HG03280 (cell line): ENCODE measurements at regions not wholly inside any gene's neighbourhood (a gene's known extent, or its start where the extent isn't known, plus 50 kb on each side); places are given as distances from the start of the nearest gene placed in this dataset.
"Not testable (repeated sequence)": the region's sequence is repeated elsewhere in the genome, so short reads cannot be mapped to it uniquely, and the experiment has no call there.

Experiments used
- ATAC-seq: cut with Tn5 transposase; IDR thresholded peaks from one replicate; pipeline ENCODE4 v1.9.1; 2021; ENCODE audit warnings: mild to moderate bottlenecking, moderate library complexity; ENCODE audit not compliant: unreplicated experiment

- no peak for ATAC-seq
Observed at GRCh38 chr1:70812442-70813109, 235.0 kb downstream of the PTGER3 start.

GRCh38 chr1:70818401-70818800, 229.2 kb downstream of the PTGER3 start:
- ATAC-seq: no peak

GRCh38 chr1:70819231-70819630, 228.4 kb downstream of the PTGER3 start:
- no peak for ATAC-seq

- no peak for ATAC-seq
Observed at GRCh38 chr1:70819785-70820184, 227.8 kb downstream of the PTGER3 start.

- no peak for ATAC-seq
Observed at GRCh38 chr1:70820396-70820795, 227.2 kb downstream of the PTGER3 start.

GRCh38 chr1:70820995-70821394, 226.6 kb downstream of the PTGER3 start:
- no peak for ATAC-seq

GRCh38 chr1:70826428-70826827, 221.2 kb downstream of the PTGER3 start:
- ATAC-seq: no peak

- no peak for ATAC-seq
Observed at GRCh38 chr1:70827030-70827429, 220.6 kb downstream of the PTGER3 start.

- no peak for ATAC-seq
Observed at GRCh38 chr1:70828177-70828576, 219.4 kb downstream of the PTGER3 start.

- not testable (repeated sequence) for ATAC-seq
Observed at GRCh38 chr1:70834365-70834764, 213.3 kb downstream of the PTGER3 start.

- no peak for ATAC-seq
Observed at GRCh38 chr1:70836456-70836855, 211.2 kb downstream of the PTGER3 start.

GRCh38 chr1:70840260-70840953, 207.2 kb downstream of the PTGER3 start:
- ATAC-seq: no peak

- ATAC-seq: no peak
Observed at GRCh38 chr1:70842562-70842961, 205.1 kb downstream of the PTGER3 start.

- no peak for ATAC-seq
Observed at GRCh38 chr1:70843452-70843851, 204.2 kb downstream of the PTGER3 start.

GRCh38 chr1:70847013-70847412, 200.6 kb downstream of the PTGER3 start:
- no peak for ATAC-seq

GRCh38 chr1:70855203-70855602, 192.4 kb downstream of the PTGER3 start:
- ATAC-seq: no peak

GRCh38 chr1:70856201-70856600, 191.4 kb downstream of the PTGER3 start:
- ATAC-seq: no peak

- no peak for ATAC-seq
Observed at GRCh38 chr1:70863239-70863638, 184.4 kb downstream of the PTGER3 start.

GRCh38 chr1:70864302-70864701, 183.3 kb downstream of the PTGER3 start:
- ATAC-seq: no peak

GRCh38 chr1:70866542-70867264, 180.9 kb downstream of the PTGER3 start:
- ATAC-seq: no peak

- ATAC-seq: no peak
Observed at GRCh38 chr1:70871790-70872189, 175.8 kb downstream of the PTGER3 start.

- ATAC-seq: no peak
Observed at GRCh38 chr1:70874063-70874462, 173.6 kb downstream of the PTGER3 start.
